IPS-15b (cell line): ENCODE measurements at regions not wholly inside any gene's neighbourhood (a gene's known extent, or its start where the extent isn't known, plus 50 kb on each side); places are given as distances from the start of the nearest gene placed in this dataset.

Experiments used
- H3K27me3 ChIP-seq: one replicate; pipeline ENCODE4 v1.6.1; 2013; ENCODE audit warnings: low read length; ENCODE audit not compliant: control insufficient read depth, insufficient read depth
- H3K36me3 ChIP-seq: one replicate; pipeline ENCODE4 v1.6.1; 2013; ENCODE audit warnings: low read length; ENCODE audit not compliant: control insufficient read depth, insufficient read depth
- H3K4me1 ChIP-seq: one replicate; pipeline ENCODE4 v1.6.1; 2013; ENCODE audit warnings: mild to moderate bottlenecking, low read length; ENCODE audit not compliant: control insufficient read depth, insufficient read depth
- H3K4me3 ChIP-seq: one replicate; pipeline ENCODE4 v1.5.1; 2013; ENCODE audit warnings: low read depth, low read length
- H3K9ac ChIP-seq: one replicate; pipeline ENCODE4 v1.6.1; 2013; ENCODE audit warnings: low read depth, mild to moderate bottlenecking, low read length
- H3K9me3 ChIP-seq: one replicate; pipeline ENCODE4 v1.6.1; 2013; ENCODE audit warnings: mild to moderate bottlenecking, low read length; ENCODE audit not compliant: control insufficient read depth, insufficient read depth

GRCh38 chr21:28655471-28655870, 337.2 kb downstream of the LTN1 start:
- Histone ChIP-seq H3K27me3 (no peaks in the 10 kb centered on the region), H3K9me3 (no peaks in the 10 kb centered on the region), H3K4me1 (no peaks in the 10 kb centered on the region), H3K4me3 (no peak overlapping the region), H3K36me3 (no peaks in the 10 kb centered on the region), H3K9ac (no peak overlapping the region)

GRCh38 chr21:28654406-28654805, 338.3 kb downstream of the LTN1 start:
- no peak overlapping the region for H3K9ac ChIP-seq
- H3K4me3 ChIP-seq, result no peak overlapping the region
- no peaks in the 10 kb centered on the region for H3K36me3 ChIP-seq
- H3K27me3 ChIP-seq, result no peaks in the 10 kb centered on the region
- H3K9me3 ChIP-seq, result no peaks in the 10 kb centered on the region
- no peaks in the 10 kb centered on the region for H3K4me1 ChIP-seq

- no peaks in the 10 kb centered on the region for H3K27me3 ChIP-seq
- H3K4me1 ChIP-seq, result no peaks in the 10 kb centered on the region
- H3K9ac ChIP-seq, result no peak overlapping the region
- H3K36me3 ChIP-seq, result no peaks in the 10 kb centered on the region
- no peak overlapping the region for H3K4me3 ChIP-seq
- no peaks in the 10 kb centered on the region for H3K9me3 ChIP-seq
These were observed 347.9 kb downstream of the LTN1 start for GRCh38 chr21:28644762-28645161.

GRCh38 chr21:28642891-28643290, 349.8 kb downstream of the LTN1 start:
- H3K4me3 ChIP-seq, result no peak overlapping the region
- H3K9me3 ChIP-seq, result no peaks in the 10 kb centered on the region
- no peaks in the 10 kb centered on the region for H3K36me3 ChIP-seq

GRCh38 chr21:28641731-28642130, 350.9 kb downstream of the LTN1 start:
- Histone ChIP-seq H3K27me3 (no peaks in the 10 kb centered on the region), H3K36me3 (no peaks in the 10 kb centered on the region), H3K4me3 (no peak overlapping the region), H3K9me3 (no peaks in the 10 kb centered on the region), H3K4me1 (no peaks in the 10 kb centered on the region), H3K9ac (no peak overlapping the region)

More at GRCh38 chr21:28642891-28643290, 349.8 kb downstream of the LTN1 start:
- no peaks in the 10 kb centered on the region for H3K27me3 ChIP-seq
- H3K9ac ChIP-seq, result no peak overlapping the region
- no peaks in the 10 kb centered on the region for H3K4me1 ChIP-seq

- Histone ChIP-seq H3K27me3 (no peaks in the 10 kb centered on the region), H3K9ac (no peak overlapping the region), H3K36me3 (no peaks in the 10 kb centered on the region), H3K4me1 (no peaks in the 10 kb centered on the region), H3K9me3 (no peaks in the 10 kb centered on the region), H3K4me3 (no peak overlapping the region)
These were observed 352.4 kb downstream of the LTN1 start for GRCh38 chr21:28640326-28640725.

- no peaks in the 10 kb centered on the region for H3K4me1 ChIP-seq
- H3K27me3 ChIP-seq, result no peaks in the 10 kb centered on the region
These were observed 352.9 kb downstream of the LTN1 start for GRCh38 chr21:28639737-28640136.

GRCh38 chr21:28636752-28637691, 355.7 kb downstream of the LTN1 start:
- no peak overlapping the region for H3K4me3 ChIP-seq
- no peaks in the 10 kb centered on the region for H3K9me3 ChIP-seq
- H3K27me3 ChIP-seq, result no peaks in the 10 kb centered on the region
- no peak overlapping the region for H3K9ac ChIP-seq
- H3K4me1 ChIP-seq, result no peaks in the 10 kb centered on the region
- H3K36me3 ChIP-seq, result no peaks in the 10 kb centered on the region

More at GRCh38 chr21:28639737-28640136, 352.9 kb downstream of the LTN1 start:
- H3K9ac ChIP-seq, result no peak overlapping the region
- no peaks in the 10 kb centered on the region for H3K9me3 ChIP-seq
- H3K4me3 ChIP-seq, result no peak overlapping the region
- H3K36me3 ChIP-seq, result no peaks in the 10 kb centered on the region

- no peaks in the 10 kb centered on the region for H3K36me3 ChIP-seq
- H3K4me1 ChIP-seq, result no peaks in the 10 kb centered on the region
- H3K9me3 ChIP-seq, result no peaks in the 10 kb centered on the region
- no peak overlapping the region for H3K9ac ChIP-seq
- no peaks in the 10 kb centered on the region for H3K27me3 ChIP-seq
- H3K4me3 ChIP-seq, result no peak overlapping the region
These were observed 357.1 kb downstream of the LTN1 start for GRCh38 chr21:28635541-28635940.

- H3K36me3 ChIP-seq, result no peaks in the 10 kb centered on the region
- no peak overlapping the region for H3K4me3 ChIP-seq
- H3K9ac ChIP-seq, result no peak overlapping the region
- no peaks in the 10 kb centered on the region for H3K9me3 ChIP-seq
- H3K27me3 ChIP-seq, result no peaks in the 10 kb centered on the region
- no peaks in the 10 kb centered on the region for H3K4me1 ChIP-seq
These were observed 358.7 kb downstream of the LTN1 start for GRCh38 chr21:28633839-28634555.

- no peak overlapping the region for H3K4me3 ChIP-seq
- H3K9ac ChIP-seq, result no peak overlapping the region
- no peaks in the 10 kb centered on the region for H3K36me3 ChIP-seq
- no peaks in the 10 kb centered on the region for H3K4me1 ChIP-seq
- H3K27me3 ChIP-seq, result no peaks in the 10 kb centered on the region
- H3K9me3 ChIP-seq, result no peaks in the 10 kb centered on the region
These were observed 359.8 kb downstream of the LTN1 start for GRCh38 chr21:28632755-28633408.
